H1 (cell line): ENCODE measurements at regions not wholly inside any gene's neighbourhood (a gene's known extent, or its start where the extent isn't known, plus 50 kb on each side); places are given as distances from the start of the nearest gene placed in this dataset.

Source experiments
- GTF2F1 ChIP-seq: IDR thresholded peaks from 2 replicates; pipeline ENCODE4 v1.6.1; 2012; ENCODE audit warnings: low read depth, low read length, improper control_type of control experiment, borderline replicate concordance
- HDAC6 ChIP-seq: IDR thresholded peaks from one replicate; pipeline ENCODE4 v1.7.1; 2012; ENCODE audit warnings: low read depth, mild to moderate bottlenecking, inconsistent platforms, low read length, moderate library complexity

DNA sequence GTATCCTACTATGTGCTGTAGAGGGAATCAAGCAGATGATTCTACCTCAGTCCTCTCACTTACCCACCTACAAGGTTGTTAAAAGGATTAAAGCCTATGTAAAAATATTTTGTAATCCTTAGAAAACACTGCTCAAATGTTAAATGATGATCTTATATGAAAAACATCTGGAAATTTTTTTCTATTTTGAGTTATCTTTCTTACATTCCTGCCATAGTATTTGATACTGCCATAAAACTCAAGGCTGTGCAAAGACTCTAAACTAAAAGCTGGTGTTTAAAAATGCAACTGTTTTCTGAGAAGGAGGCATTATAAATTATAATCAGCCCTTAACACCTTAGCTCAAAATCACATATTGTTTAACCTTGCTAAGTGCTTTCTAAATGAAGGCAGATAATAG lies 474.2 kb downstream of the PRELID2 start (continued):
- TF ChIP-seq HDAC6: no peak
- TF ChIP-seq GTF2F1: no peak
